HepG2 (cell line): ENCODE measurements at regions not wholly inside any gene's neighbourhood (a gene's known extent, or its start where the extent isn't known, plus 50 kb on each side); places are given as distances from the start of the nearest gene placed in this dataset.

ENCODE experiments used
- ATAC-seq: fragments of 200-7000 bp; cut with Tn5 transposase; 3 replicates; pipeline ENCODE4 v1.9.1; 2020; ENCODE audit warnings: mild to moderate bottlenecking, moderate library complexity
- BruUV-seq: library from RNA; stranded (reverse); fragments of 400-500 nt; replicated peaks from 2 replicates; lab custom pipeline; 2021; lab: Mats Ljungman, UMichigan
- CTCF ChIA-PET: fragments of 300-600 bp; formaldehyde crosslinking; extraction: SDS; loops from one replicate; lab custom pipeline; 2021; ENCODE audit warnings: low total read pairs, inconsistent platforms, low intra/inter-chr PET ratio; lab: Yijun Ruan, JAX
- POLR2A ChIA-PET: fragments of 350-600 bp; sonication (Branson Sonifier 250); formaldehyde crosslinking; loops from one replicate; lab custom pipeline; 2020; ENCODE audit warnings: antibody characterized with exemption, inconsistent platforms; lab: Yijun Ruan, JAX
- DNase-seq: peaks from one replicate; pipeline ENCODE4 v3.0.0-alpha.2; 2015; ENCODE audit warnings: low spot score
- FAIRE-seq: peaks from 3 replicates; lab custom pipeline; 2011; peaks lifted over from hg19 to GRCh38; lab: Jason Lieb, UNC
- H2AFZ ChIP-seq: one replicate; pipeline ENCODE4 v1.6.1; 2011; ENCODE audit warnings: low read length, inconsistent platforms
- H3K27ac ChIP-seq: fragments of 300-600 bp; 3 replicates; pipeline ENCODE4 v1.8.0; 2011; ENCODE audit warnings: mixed run types, mild to moderate bottlenecking, mixed read lengths, low read length, inconsistent platforms; ENCODE audit not compliant: insufficient read depth; ENCODE audit errors: extremely low read length
- H3K27me3 ChIP-seq, 2 experiments: fragments of 200-600 bp in 1 of 2; 2 replicates in 1 of 2; 3 replicates in 1 of 2; pipeline versions ENCODE4 v1.6.0 to v1.8.0; 2011; ENCODE audit warnings: low read length in 2 of 2, mild to moderate bottlenecking in 2 of 2, moderate library complexity in 2 of 2, inconsistent platforms in 1 of 2; ENCODE audit not compliant: insufficient read depth in 2 of 2, control insufficient read depth in 1 of 2
- H3K36me3 ChIP-seq, 2 experiments: fragments of 200-600 bp in 1 of 2; replicated peaks in 1 of 2; 2 replicates in 1 of 2; 3 replicates in 1 of 2; pipeline versions ENCODE4 v1.5.1 to v1.8.0; 2011; ENCODE audit warnings: low read length in 2 of 2, inconsistent platforms in 1 of 2; ENCODE audit not compliant: insufficient read depth in 2 of 2, control insufficient read depth in 1 of 2
- H3K4me1 ChIP-seq: 2 replicates; pipeline ENCODE4 v1.5.1; 2012; ENCODE audit warnings: low read length, inconsistent platforms; ENCODE audit not compliant: insufficient read depth
- H3K4me2 ChIP-seq: 2 replicates; pipeline ENCODE4 v1.6.0; 2011; ENCODE audit warnings: low read depth, low read length, inconsistent platforms
- H3K4me3 ChIP-seq, 3 experiments: fragments of 200-600 bp in 1 of 3; sonication (generic), shearing (Covaris generic) in 1 of 3; replicated peaks in 1 of 3; 2 replicates each; pipeline ENCODE4 v1.5.1; 2011 to 2016; ENCODE audit warnings: low read length in 3 of 3, inconsistent platforms in 2 of 3, low read depth in 2 of 3, mild to moderate bottlenecking in 2 of 3, control low read depth in 1 of 3, mixed read lengths in 1 of 3; ENCODE audit not compliant: insufficient read depth in 1 of 3
- H3K79me2 ChIP-seq: one replicate; pipeline ENCODE4 v1.6.1; 2011; ENCODE audit warnings: low read length, inconsistent platforms; ENCODE audit not compliant: insufficient read depth
- H3K9ac ChIP-seq: 2 replicates; pipeline ENCODE4 v1.6.0; 2011; ENCODE audit warnings: mild to moderate bottlenecking, low read depth, low read length, inconsistent platforms; ENCODE audit not compliant: insufficient read depth
- H3K9me3 ChIP-seq: 2 replicates; pipeline ENCODE4 v1.5.1; 2012; ENCODE audit warnings: mild to moderate bottlenecking, low read length
- H4K20me1 ChIP-seq: 2 replicates; pipeline ENCODE4 v1.6.0; 2011; ENCODE audit warnings: inconsistent platforms, mild to moderate bottlenecking, low read length, moderate library complexity; ENCODE audit not compliant: insufficient read depth
- BCL3 ChIP-seq: sonication (generic); formaldehyde crosslinking; IDR thresholded peaks from 2 replicates; pipeline ENCODE4 v1.5.1; 2020; ENCODE audit warnings: mild to moderate bottlenecking, missing genetic modification reagents, moderate library complexity
- BCL6 ChIP-seq: IDR thresholded peaks from 2 replicates; pipeline ENCODE4 v1.6.1; 2016; ENCODE audit warnings: missing genetic modification reagents, missing compliant biosample characterization
- BORCS8-MEF2B ChIP-seq: sonication (generic); formaldehyde crosslinking; IDR thresholded peaks from 2 replicates; pipeline ENCODE4 v1.8.0; 2022; ENCODE audit warnings: mild to moderate bottlenecking, missing genetic modification reagents
- CHD4 ChIP-seq: fragments of 200-600 bp; sonication (generic); IDR thresholded peaks from 2 replicates; pipeline ENCODE4 v1.7.0; 2017; ENCODE audit warnings: mild to moderate bottlenecking, low read length, borderline replicate concordance
- EEA1 ChIP-seq: sonication (generic); formaldehyde crosslinking; IDR thresholded peaks from 2 replicates; pipeline ENCODE4 v1.5.1; 2020; ENCODE audit warnings: mild to moderate bottlenecking, missing genetic modification reagents, borderline replicate concordance
- EHMT2 ChIP-seq: fragments of 200-600 bp; sonication (generic); IDR thresholded peaks from 2 replicates; pipeline ENCODE4 v1.7.0; 2017; ENCODE audit warnings: antibody characterized with exemption, low read depth, low read length, borderline replicate concordance
- FOXO4 ChIP-seq: sonication (generic); formaldehyde crosslinking; conservative IDR thresholded peaks from 2 replicates; pipeline ENCODE4 v1.8.1; 2023; ENCODE audit warnings: missing genetic modification reagents
- PHF5A ChIP-seq: IDR thresholded peaks from one replicate; pipeline ENCODE4 v1.6.1; 2018; ENCODE audit warnings: low read depth, missing genetic modification reagents; ENCODE audit not compliant: unreplicated experiment
- RARG ChIP-seq: sonication (generic); formaldehyde crosslinking; IDR thresholded peaks from 2 replicates; pipeline ENCODE4 v1.4.0; 2020; ENCODE audit warnings: low read depth, mild to moderate bottlenecking, missing genetic modification reagents
- RFXANK ChIP-seq: IDR thresholded peaks from 2 replicates; pipeline ENCODE4 v1.6.1; 2016
- SIX4 ChIP-seq: sonication (generic); formaldehyde crosslinking; IDR thresholded peaks from 2 replicates; pipeline ENCODE4 v1.4.0; 2020; ENCODE audit warnings: missing genetic modification reagents
- SPEN ChIP-seq: sonication (generic); formaldehyde crosslinking; IDR thresholded peaks from 2 replicates; pipeline ENCODE4 v1.5.1; 2020; ENCODE audit warnings: low read depth, mild to moderate bottlenecking, missing genetic modification reagents
- THYN1 ChIP-seq: sonication (generic); formaldehyde crosslinking; IDR thresholded peaks from 2 replicates; pipeline ENCODE4 v1.8.1; 2023; ENCODE audit warnings: low read depth, mild to moderate bottlenecking, moderate library complexity, missing genetic modification reagents, borderline replicate concordance
- ZBTB34 ChIP-seq: sonication (generic); formaldehyde crosslinking; IDR thresholded peaks from 2 replicates; pipeline ENCODE4 v1.8.0; 2022; ENCODE audit warnings: mild to moderate bottlenecking, missing genetic modification reagents
- ZFP36L1 ChIP-seq: sonication (generic); formaldehyde crosslinking; IDR thresholded peaks from 2 replicates; pipeline ENCODE4 v1.8.0; 2022; ENCODE audit warnings: mild to moderate bottlenecking, missing genetic modification reagents, moderate library complexity
- ZNF280B ChIP-seq: sonication (generic); formaldehyde crosslinking; IDR thresholded peaks from 2 replicates; pipeline ENCODE4 v1.5.0; 2020; ENCODE audit warnings: missing genetic modification reagents, mild to moderate bottlenecking, borderline replicate concordance
- ZNF343 ChIP-seq: sonication (generic); formaldehyde crosslinking; IDR thresholded peaks from 2 replicates; pipeline ENCODE4 v1.4.0; 2020; ENCODE audit warnings: mild to moderate bottlenecking, missing genetic modification reagents
- ZNF703 ChIP-seq: sonication (generic); formaldehyde crosslinking; IDR thresholded peaks from 2 replicates; pipeline ENCODE4 v1.5.1; 2020; ENCODE audit warnings: missing genetic modification reagents, mild to moderate bottlenecking, moderate library complexity, borderline replicate concordance
- WGBS: methylation state at CpG from one replicate; pipeline ENCODE4 v1.1.6; 2017; ENCODE audit warnings: low lambda C conversion rate; 5-methylcytosine and 5-hydroxymethylcytosine counted together
- in situ Hi-C: cut with HindIII; loops from 2 replicates; pipeline ENCODE4 v1.10.0; 2017; ENCODE audit warnings: low pct_unique_long_range_greater_than_20kb; ENCODE audit not compliant: extremely low pct_ligation_motif_present
- intact Hi-C: fragments of 100-400 bp; cut with micrococcal nuclease; formaldehyde crosslinking; loops from one replicate; pipeline ENCODE4 v1.10.0; 2022; ENCODE audit not compliant: unreplicated experiment

GRCh38 chr18:68221111-68221724 lies 493.7 kb downstream of the TMX3 start:
- BruUV-seq: no TSS peak
- H3K4me2 ChIP-seq: no peak overlapping the region

More at GRCh38 chr18:68221111-68221724, 493.7 kb downstream of the TMX3 start:
- Histone ChIP-seq H3K36me3 (no peaks in the 10 kb centered on the region), H3K27ac (no peak overlapping the region), H4K20me1 (no peaks in the 10 kb centered on the region), H2AFZ (no peak overlapping the region), H3K9me3 (no peaks in the 10 kb centered on the region), H3K4me3 (no peak overlapping the region), H3K79me2 (no peaks in the 10 kb centered on the region), H3K4me1 (no peaks in the 10 kb centered on the region), H3K9ac (no peak overlapping the region), H3K27me3 (no peaks in the 10 kb centered on the region)
- intact Hi-C loops: no loop called here
- DNase-seq (no peak), ATAC-seq (no peak), FAIRE-seq (no peak)
- ChIA-PET POLR2A (no interaction called here), CTCF (no interaction called here)
- WGBS: 5% methylated on average over 1 of the region's 1 CpG
- in situ Hi-C loops: no loop called here
- no peak for TF ChIP-seq CHD4
- TF ChIP-seq ZFP36L1: no peak
- TF ChIP-seq BORCS8-MEF2B (CRISPR knock-in tag): no peak
- TF ChIP-seq EEA1 (CRISPR knock-in tag): no peak
- no peak for TF ChIP-seq ZNF343 (CRISPR knock-in tag)
- no peak for TF ChIP-seq BCL3 (CRISPR knock-in tag)
- TF ChIP-seq RFXANK (CRISPR knock-in tag): no peak
- TF ChIP-seq THYN1 (CRISPR knock-in tag): no peak
- no peak for TF ChIP-seq PHF5A
- no peak for TF ChIP-seq FOXO4 (CRISPR knock-in tag)
- TF ChIP-seq EHMT2: no peak
- TF ChIP-seq SPEN (CRISPR knock-in tag): no peak
- TF ChIP-seq SIX4 (CRISPR knock-in tag): no peak
- TF ChIP-seq ZBTB34 (CRISPR knock-in tag): no peak
- TF ChIP-seq ZNF280B: no peak
- TF ChIP-seq BCL6: no peak
- no peak for TF ChIP-seq ZNF703
- no peak for TF ChIP-seq RARG (CRISPR knock-in tag)
